ENCODE measurements at regions not wholly inside any gene's neighbourhood (a gene's known extent, or its start where the extent isn't known, plus 50 kb on each side); places are given as distances from the start of the nearest gene placed in this dataset.
A peak's percentile ranks its signal among the peaks of the same experiment; 100 is the strongest.

DNA sequence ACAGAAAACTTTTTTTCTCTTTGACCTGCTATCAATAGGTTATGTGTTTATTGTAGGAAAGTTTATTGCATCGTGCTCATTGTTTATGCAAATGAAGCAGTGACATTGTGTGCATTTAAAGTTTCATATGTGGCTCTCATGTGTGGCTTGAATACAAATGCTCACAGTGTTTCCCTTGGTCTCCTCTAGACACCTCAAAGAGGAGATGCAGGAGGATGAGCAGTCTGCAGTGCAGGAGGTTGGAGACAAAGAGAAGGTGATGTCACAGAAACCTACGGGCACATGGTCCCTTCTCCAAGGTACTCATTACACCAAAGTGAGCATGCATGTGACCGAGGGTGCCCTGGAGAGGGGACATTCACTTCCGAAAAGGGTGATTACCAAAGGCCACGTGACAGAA is 430.2 kb downstream of the INHBA start:
- Mint-ChIP-seq H3K27ac (no peak overlapping the region), H3K4me3 (no peak overlapping the region), H3K27me3 (ENCODE audit: insufficient read depth, low read depth, poor library complexity) (peaks cover 4% of the 10 kb centered on the region), H3K4me1 (no peaks in the 10 kb centered on the region), H3K36me3 (ENCODE audit: low read depth) (no peaks in the 10 kb centered on the region), H3K9me3 (no peaks in the 10 kb centered on the region)
- DNase-seq (ENCODE audit: low spot score) (no peak), ATAC-seq (no peak)
- Histone ChIP-seq H3K36me3 (ENCODE audit: insufficient read depth) (no peaks in the 10 kb centered on the region), H3K4me1 (ENCODE audit: insufficient read depth) (no peaks in the 10 kb centered on the region), H3K4me3 (no peak overlapping the region), H3F3A (replicated peaks; ENCODE audit: low read depth) (no peaks in the 10 kb centered on the region), H4K20me1 (replicated peaks; ENCODE audit: insufficient read depth) (no peaks in the 10 kb centered on the region), H2AFZ (peak overlapping the region; percentile 59; the same call in 1 of the 2 replicates), H3K27ac (ENCODE audit: low read depth) (no peak overlapping the region), H3K79me2 (replicated peaks; ENCODE audit: insufficient read depth) (no peaks in the 10 kb centered on the region), H3K9me2 (ENCODE audit: insufficient read depth) (no peaks in the 10 kb centered on the region), H3K4me2 (no peak overlapping the region), H3K27me3 (ENCODE audit: insufficient read depth) (no peaks in the 10 kb centered on the region)
- TF ChIP-seq CREB1 (CRISPR knock-in tag; IDR thresholded peaks at IDR 0.05; ENCODE audit: low read depth) (no peak), EZH2phosphoT487 (IDR thresholded peaks at IDR 0.05; ENCODE audit: unreplicated experiment) (no peak), STAT1 (IDR thresholded peaks at IDR 0.05; ENCODE audit: unreplicated experiment) (no peak), JUNB (IDR thresholded peaks at IDR 0.05; ENCODE audit: unreplicated experiment) (no peak)
- TF ChIP-seq, protein P1, sequence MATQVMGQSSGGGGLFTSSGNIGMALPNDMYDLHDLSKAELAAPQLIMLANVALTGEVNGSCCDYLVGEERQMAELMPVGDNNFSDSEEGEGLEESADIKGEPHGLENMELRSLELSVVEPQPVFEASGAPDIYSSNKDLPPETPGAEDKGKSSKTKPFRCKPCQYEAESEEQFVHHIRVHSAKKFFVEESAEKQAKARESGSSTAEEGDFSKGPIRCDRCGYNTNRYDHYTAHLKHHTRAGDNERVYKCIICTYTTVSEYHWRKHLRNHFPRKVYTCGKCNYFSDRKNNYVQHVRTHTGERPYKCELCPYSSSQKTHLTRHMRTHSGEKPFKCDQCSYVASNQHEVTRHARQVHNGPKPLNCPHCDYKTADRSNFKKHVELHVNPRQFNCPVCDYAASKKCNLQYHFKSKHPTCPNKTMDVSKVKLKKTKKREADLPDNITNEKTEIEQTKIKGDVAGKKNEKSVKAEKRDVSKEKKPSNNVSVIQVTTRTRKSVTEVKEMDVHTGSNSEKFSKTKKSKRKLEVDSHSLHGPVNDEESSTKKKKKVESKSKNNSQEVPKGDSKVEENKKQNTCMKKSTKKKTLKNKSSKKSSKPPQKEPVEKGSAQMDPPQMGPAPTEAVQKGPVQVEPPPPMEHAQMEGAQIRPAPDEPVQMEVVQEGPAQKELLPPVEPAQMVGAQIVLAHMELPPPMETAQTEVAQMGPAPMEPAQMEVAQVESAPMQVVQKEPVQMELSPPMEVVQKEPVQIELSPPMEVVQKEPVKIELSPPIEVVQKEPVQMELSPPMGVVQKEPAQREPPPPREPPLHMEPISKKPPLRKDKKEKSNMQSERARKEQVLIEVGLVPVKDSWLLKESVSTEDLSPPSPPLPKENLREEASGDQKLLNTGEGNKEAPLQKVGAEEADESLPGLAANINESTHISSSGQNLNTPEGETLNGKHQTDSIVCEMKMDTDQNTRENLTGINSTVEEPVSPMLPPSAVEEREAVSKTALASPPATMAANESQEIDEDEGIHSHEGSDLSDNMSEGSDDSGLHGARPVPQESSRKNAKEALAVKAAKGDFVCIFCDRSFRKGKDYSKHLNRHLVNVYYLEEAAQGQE (IDR thresholded peaks at IDR 0.05; ENCODE audit: unreplicated experiment) = no peak
- TF ChIP-seq, protein P2, sequence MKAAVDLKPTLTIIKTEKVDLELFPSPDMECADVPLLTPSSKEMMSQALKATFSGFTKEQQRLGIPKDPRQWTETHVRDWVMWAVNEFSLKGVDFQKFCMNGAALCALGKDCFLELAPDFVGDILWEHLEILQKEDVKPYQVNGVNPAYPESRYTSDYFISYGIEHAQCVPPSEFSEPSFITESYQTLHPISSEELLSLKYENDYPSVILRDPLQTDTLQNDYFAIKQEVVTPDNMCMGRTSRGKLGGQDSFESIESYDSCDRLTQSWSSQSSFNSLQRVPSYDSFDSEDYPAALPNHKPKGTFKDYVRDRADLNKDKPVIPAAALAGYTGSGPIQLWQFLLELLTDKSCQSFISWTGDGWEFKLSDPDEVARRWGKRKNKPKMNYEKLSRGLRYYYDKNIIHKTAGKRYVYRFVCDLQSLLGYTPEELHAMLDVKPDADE (IDR thresholded peaks at IDR 0.05) = no peak

DNA sequence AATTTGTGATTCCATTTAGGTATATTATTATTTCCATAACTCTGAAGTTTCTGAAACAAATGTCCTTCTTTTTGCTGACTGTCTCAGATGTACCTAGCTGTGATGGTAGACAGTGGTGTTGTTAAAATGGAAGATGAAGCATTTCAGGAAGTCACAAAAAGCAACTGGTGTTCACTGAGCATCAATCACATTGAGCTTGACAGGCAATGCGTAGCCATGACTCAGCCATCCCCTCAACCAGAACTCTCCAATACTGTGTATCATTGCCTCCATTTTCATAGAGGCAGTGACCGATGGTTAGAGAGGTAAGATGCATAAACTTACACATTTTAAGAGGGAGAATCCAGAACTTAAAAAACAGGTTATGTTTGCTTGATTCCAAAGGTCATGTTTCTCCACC is 434.0 kb downstream of the INHBA start:
- Histone ChIP-seq H3F3A (replicated peaks; ENCODE audit: low read depth) (no peaks in the 10 kb centered on the region), H3K79me2 (replicated peaks; ENCODE audit: insufficient read depth) (no peaks in the 10 kb centered on the region), H3K27me3 (ENCODE audit: insufficient read depth) (no peaks in the 10 kb centered on the region), H3K36me3 (ENCODE audit: insufficient read depth) (no peaks in the 10 kb centered on the region), H2AFZ (no peak overlapping the region), H3K4me1 (ENCODE audit: insufficient read depth) (no peaks in the 10 kb centered on the region), H3K4me3 (no peak overlapping the region), H3K27ac (ENCODE audit: low read depth) (no peak overlapping the region), H4K20me1 (replicated peaks; ENCODE audit: insufficient read depth) (no peaks in the 10 kb centered on the region), H3K4me2 (no peak overlapping the region), H3K9me2 (ENCODE audit: insufficient read depth) (no peaks in the 10 kb centered on the region)
- DNase-seq (ENCODE audit: low spot score) (no peak), ATAC-seq (no peak)
- Mint-ChIP-seq H3K9me3 (no peaks in the 10 kb centered on the region), H3K27me3 (ENCODE audit: insufficient read depth, low read depth, poor library complexity) (peaks cover 4% of the 10 kb centered on the region), H3K36me3 (ENCODE audit: low read depth) (no peaks in the 10 kb centered on the region), H3K4me3 (no peak overlapping the region), H3K4me1 (no peaks in the 10 kb centered on the region), H3K27ac (no peak overlapping the region)
- TF ChIP-seq, protein P3, sequence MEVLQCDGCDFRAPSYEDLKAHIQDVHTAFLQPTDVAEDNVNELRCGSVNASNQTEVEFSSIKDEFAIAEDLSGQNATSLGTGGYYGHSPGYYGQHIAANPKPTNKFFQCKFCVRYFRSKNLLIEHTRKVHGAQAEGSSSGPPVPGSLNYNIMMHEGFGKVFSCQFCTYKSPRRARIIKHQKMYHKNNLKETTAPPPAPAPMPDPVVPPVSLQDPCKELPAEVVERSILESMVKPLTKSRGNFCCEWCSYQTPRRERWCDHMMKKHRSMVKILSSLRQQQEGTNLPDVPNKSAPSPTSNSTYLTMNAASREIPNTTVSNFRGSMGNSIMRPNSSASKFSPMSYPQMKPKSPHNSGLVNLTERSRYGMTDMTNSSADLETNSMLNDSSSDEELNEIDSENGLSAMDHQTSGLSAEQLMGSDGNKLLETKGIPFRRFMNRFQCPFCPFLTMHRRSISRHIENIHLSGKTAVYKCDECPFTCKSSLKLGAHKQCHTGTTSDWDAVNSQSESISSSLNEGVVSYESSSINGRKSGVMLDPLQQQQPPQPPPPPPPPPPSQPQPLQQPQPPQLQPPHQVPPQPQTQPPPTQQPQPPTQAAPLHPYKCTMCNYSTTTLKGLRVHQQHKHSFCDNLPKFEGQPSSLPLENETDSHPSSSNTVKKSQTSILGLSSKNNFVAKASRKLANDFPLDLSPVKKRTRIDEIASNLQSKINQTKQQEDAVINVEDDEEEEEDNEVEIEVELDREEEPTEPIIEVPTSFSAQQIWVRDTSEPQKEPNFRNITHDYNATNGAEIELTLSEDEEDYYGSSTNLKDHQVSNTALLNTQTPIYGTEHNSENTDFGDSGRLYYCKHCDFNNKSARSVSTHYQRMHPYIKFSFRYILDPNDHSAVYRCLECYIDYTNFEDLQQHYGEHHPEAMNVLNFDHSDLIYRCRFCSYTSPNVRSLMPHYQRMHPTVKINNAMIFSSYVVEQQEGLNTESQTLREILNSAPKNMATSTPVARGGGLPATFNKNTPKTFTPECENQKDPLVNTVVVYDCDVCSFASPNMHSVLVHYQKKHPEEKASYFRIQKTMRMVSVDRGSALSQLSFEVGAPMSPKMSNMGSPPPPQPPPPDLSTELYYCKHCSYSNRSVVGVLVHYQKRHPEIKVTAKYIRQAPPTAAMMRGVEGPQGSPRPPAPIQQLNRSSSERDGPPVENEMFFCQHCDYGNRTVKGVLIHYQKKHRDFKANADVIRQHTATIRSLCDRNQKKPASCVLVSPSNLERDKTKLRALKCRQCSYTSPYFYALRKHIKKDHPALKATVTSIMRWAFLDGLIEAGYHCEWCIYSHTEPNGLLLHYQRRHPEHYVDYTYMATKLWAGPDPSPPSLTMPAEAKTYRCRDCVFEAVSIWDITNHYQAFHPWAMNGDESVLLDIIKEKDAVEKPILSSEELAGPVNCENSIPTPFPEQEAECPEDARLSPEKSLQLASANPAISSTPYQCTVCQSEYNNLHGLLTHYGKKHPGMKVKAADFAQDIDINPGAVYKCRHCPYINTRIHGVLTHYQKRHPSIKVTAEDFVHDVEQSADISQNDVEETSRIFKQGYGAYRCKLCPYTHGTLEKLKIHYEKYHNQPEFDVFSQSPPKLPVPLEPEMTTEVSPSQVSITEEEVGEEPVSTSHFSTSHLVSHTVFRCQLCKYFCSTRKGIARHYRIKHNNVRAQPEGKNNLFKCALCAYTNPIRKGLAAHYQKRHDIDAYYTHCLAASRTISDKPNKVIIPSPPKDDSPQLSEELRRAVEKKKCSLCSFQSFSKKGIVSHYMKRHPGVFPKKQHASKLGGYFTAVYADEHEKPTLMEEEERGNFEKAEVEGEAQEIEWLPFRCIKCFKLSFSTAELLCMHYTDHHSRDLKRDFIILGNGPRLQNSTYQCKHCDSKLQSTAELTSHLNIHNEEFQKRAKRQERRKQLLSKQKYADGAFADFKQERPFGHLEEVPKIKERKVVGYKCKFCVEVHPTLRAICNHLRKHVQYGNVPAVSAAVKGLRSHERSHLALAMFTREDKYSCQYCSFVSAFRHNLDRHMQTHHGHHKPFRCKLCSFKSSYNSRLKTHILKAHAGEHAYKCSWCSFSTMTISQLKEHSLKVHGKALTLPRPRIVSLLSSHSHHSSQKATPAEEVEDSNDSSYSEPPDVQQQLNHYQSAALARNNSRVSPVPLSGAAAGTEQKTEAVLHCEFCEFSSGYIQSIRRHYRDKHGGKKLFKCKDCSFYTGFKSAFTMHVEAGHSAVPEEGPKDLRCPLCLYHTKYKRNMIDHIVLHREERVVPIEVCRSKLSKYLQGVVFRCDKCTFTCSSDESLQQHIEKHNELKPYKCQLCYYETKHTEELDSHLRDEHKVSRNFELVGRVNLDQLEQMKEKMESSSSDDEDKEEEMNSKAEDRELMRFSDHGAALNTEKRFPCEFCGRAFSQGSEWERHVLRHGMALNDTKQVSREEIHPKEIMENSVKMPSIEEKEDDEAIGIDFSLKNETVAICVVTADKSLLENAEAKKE (CRISPR knock-in tag; IDR thresholded peaks at IDR 0.05) = no peak
- no peak for TF ChIP-seq ZNF331 (CRISPR knock-in tag; IDR thresholded peaks at IDR 0.05; ENCODE audit: low read depth)
- TF ChIP-seq, protein P1 (IDR thresholded peaks at IDR 0.05; ENCODE audit: unreplicated experiment) = no peak

Measured in GM23338 (cell line).